Activated naive CD4-positive, alpha-beta T cell treated with anti-CD3 and anti-CD28 coated beads, Interleukin-2, amount 50 U/mL, for 72 hours (primary cell): ENCODE measurements at regions not wholly inside any gene's neighbourhood (a gene's known extent, or its start where the extent isn't known, plus 50 kb on each side); places are given as distances from the start of the nearest gene placed in this dataset.

ENCODE experiments used
- ATAC-seq, 2 donors: fragments of 150-1000 bp; cut with Tn5 transposase; 2 replicates each; pipeline ENCODE4 v1.10.0; 2021; ENCODE audit warnings: mild to moderate bottlenecking in 2 of 2, moderate library complexity in 2 of 2
- DNase-seq, 2 donors: peaks; one replicate each; pipeline ENCODE4 v3.0.0; 2021 to 2022; ENCODE audit warnings: low spot score in 2 of 2
- H3K27ac Mint-ChIP-seq, 2 donors: one replicate each; pipeline ENCODE4 v1.8.0; 2022; ENCODE audit warnings: mild to moderate bottlenecking in 2 of 2, mixed read lengths in 2 of 2
- H3K36me3 Mint-ChIP-seq, 2 donors: one replicate each; pipeline ENCODE4 v1.8.0; 2022; ENCODE audit warnings: mixed read lengths in 2 of 2
- H3K9me3 Mint-ChIP-seq, 2 donors: one replicate each; pipeline ENCODE4 v1.8.0; 2022; ENCODE audit warnings: mixed read lengths in 2 of 2

- H3K9me3 Mint-ChIP-seq, result no peaks in the 10 kb centered on the region
- no peaks in the 10 kb centered on the region for H3K36me3 Mint-ChIP-seq
- ATAC-seq (no peak), DNase-seq (no peak)
- no peak overlapping the region for H3K27ac Mint-ChIP-seq
Observed at GRCh38 chr2:136628490-136628889, 136.9 kb upstream of the THSD7B start.

DNA sequence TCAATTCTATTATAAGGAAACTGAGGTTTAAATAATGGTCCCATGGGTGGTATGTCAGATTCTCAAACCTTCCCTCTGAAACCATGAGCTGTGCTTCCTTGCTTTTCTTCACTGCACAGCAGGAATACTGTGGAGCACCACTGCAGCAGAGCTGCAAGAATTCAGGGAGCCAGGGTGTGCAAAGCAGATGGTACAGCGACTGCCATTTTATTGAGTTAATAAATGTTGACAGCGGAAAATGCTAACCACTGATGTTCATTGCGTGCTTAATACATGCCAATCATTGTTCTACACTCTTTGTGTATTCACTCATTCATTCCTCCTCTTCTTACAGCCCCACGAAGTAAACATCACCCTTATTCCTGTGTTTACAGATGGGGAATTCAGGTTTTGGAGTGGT is 152.2 kb upstream of the THSD7B start:
- no peak for DNase-seq
- H3K36me3 Mint-ChIP-seq, result no peaks in the 10 kb centered on the region
- ATAC-seq, result no peak
- H3K27ac Mint-ChIP-seq, result no peak overlapping the region
- H3K9me3 Mint-ChIP-seq, result peaks cover 3 to 5% of the 10 kb centered on the region in 2 donors

- DNase-seq, result no peak
- H3K36me3 Mint-ChIP-seq, result no peaks in the 10 kb centered on the region
- H3K27ac Mint-ChIP-seq, result no peak overlapping the region
- no peak for ATAC-seq
- peaks cover 3 to 5% of the 10 kb centered on the region in 2 donors for H3K9me3 Mint-ChIP-seq
Observed at GRCh38 chr2:136612079-136612478, 153.3 kb upstream of the THSD7B start.

DNA sequence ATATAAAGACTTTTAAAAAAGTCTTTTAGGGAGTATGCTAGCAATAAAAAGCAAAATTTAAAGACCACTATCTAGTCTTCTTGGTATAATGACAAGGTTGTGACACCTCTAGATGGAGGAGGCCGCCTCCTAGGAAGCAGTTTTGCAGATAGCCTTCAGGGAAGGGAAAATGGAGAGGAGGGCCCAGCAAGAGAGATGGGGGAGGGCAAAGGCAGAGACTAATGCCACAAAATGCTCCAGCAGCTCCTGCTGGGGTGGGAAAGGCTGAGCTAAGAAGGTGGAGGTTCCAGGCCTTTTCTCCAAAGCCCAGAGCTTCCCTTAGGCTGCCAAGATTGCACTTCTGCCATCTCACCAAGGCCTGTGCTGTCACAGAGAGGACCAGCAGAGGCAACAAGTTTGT is 153.9 kb upstream of the THSD7B start:
- H3K36me3 Mint-ChIP-seq, result no peaks in the 10 kb centered on the region
- DNase-seq (no peak), ATAC-seq (no peak)
- no peak overlapping the region for H3K27ac Mint-ChIP-seq
- peaks cover 0 to 2% of the 10 kb centered on the region in 2 donors for H3K9me3 Mint-ChIP-seq

DNA sequence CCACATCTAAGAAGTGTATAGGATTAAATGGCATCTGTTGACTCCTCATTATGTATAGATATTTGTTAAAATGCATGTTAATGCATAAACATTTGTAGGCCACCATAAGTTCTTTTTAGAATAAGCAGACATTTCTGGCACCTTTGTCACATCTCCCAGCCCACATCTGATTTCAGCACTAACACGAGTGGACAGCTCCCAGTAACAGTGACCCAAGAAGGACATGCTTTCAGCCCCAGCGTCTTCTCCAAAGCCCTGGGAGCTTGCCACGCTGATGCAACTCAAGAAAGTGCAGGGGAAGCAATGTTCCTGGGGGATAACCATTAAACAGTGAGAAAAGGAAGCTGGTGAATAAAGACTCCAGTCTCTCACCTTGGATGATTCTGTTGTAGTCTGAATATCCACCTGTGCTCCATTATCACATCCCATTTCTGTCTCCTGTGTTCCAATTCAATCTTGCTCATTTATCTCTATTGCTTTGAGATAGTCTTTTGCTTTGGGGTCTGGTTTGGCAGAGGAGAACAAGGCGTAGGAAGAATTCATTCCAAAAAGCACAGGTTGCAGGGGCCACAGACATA is 182.6 kb upstream of the THSD7B start:
- ATAC-seq (no peak), DNase-seq (peak in 1 of 2 donors; percentile 14)
- no peaks in the 10 kb centered on the region for H3K36me3 Mint-ChIP-seq
- no peaks in the 10 kb centered on the region for H3K9me3 Mint-ChIP-seq
- H3K27ac Mint-ChIP-seq, result no peak overlapping the region

GRCh38 chr2:136572335-136572734 is 193.0 kb upstream of the THSD7B start:
- Mint-ChIP-seq H3K9me3 (no peaks in the 10 kb centered on the region), H3K27ac (no peak overlapping the region), H3K36me3 (no peaks in the 10 kb centered on the region)
- DNase-seq, result no peak
- no peak for ATAC-seq

GRCh38 chr2:136557203-136557602 is 208.1 kb upstream of the THSD7B start:
- no peak for DNase-seq
- no peak overlapping the region for H3K27ac Mint-ChIP-seq
- H3K9me3 Mint-ChIP-seq, result no peaks in the 10 kb centered on the region
- no peaks in the 10 kb centered on the region for H3K36me3 Mint-ChIP-seq
- no peak for ATAC-seq

GRCh38 chr2:136550181-136550580 is 215.2 kb upstream of the THSD7B start:
- Mint-ChIP-seq H3K27ac (no peak overlapping the region), H3K36me3 (no peaks in the 10 kb centered on the region), H3K9me3 (peaks cover 0 to 4% of the 10 kb centered on the region in 2 donors)
- ATAC-seq (no peak), DNase-seq (no peak)

GRCh38 chr2:136539355-136539754 is 226.0 kb upstream of the THSD7B start:
- DNase-seq, result no peak
- Mint-ChIP-seq H3K36me3 (no peaks in the 10 kb centered on the region), H3K27ac (no peak overlapping the region), H3K9me3 (no peaks in the 10 kb centered on the region)
- ATAC-seq, result no peak

DNA sequence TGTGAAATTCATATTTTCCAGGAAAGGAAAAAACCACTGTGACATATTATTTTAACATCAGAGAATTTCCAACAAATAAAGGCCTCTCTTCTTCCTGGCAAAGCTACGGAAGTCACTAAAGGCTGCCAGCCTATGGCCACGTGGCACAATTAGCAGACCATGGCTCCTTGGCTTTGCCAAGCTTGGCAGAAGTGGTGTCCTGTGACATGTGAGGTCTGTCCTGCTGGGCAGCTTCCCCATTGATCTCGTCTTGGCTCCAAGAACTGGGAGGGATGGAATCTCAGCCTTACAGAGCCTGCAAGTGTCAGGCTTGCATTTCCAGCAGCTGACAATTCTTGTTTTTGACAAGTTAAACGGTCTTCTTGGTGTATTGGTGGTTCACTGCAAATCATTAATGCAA is 226.9 kb upstream of the THSD7B start:
- Mint-ChIP-seq H3K9me3 (no peaks in the 10 kb centered on the region), H3K27ac (no peak overlapping the region), H3K36me3 (no peaks in the 10 kb centered on the region)
- no peak for DNase-seq
- ATAC-seq, result no peak

- DNase-seq, result no peak
- ATAC-seq, result no peak
- Mint-ChIP-seq H3K36me3 (no peaks in the 10 kb centered on the region), H3K9me3 (no peaks in the 10 kb centered on the region), H3K27ac (no peak overlapping the region)
Observed at GRCh38 chr2:136534811-136535210, 230.5 kb upstream of the THSD7B start.

DNA sequence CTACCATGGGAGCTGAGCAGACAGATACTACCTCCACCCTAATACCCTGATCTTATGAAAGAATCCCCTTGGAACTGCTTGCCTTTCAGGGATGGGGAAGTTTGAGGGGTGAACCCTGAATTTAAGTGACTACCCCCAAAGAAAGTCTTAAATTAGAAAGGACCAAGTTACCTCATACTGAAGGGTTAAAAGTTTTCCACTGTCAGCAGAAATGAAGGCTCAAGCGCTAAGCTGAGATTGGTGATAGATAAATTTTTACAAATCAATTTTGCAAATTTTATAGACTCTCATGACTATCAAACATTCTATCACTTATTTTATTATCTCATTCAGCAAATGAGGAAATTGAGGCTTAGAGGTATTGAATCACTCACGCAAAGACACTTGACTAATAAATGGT is 233.2 kb upstream of the THSD7B start:
- Mint-ChIP-seq H3K36me3 (no peaks in the 10 kb centered on the region), H3K27ac (no peak overlapping the region)

DNA sequence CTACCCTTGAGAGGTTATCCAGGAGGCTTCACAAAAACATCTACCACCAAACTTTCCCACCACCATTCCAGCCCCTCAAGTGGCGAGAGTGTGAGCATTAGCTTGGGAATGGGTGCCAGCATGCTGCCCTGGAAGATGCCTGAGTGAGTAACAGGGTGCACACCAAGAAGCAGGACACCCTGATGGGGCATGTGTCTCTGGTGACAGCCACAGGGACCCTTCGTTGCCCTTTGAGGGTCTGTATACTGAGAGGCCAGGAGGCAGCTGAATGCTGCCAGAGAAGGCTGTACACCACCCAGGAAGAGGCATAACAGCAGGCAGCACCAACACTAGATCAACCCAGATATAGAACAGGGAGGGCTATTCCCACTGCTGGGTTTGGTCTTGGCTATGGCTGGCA is 233.6 kb upstream of the THSD7B start:
- Mint-ChIP-seq H3K36me3 (no peaks in the 10 kb centered on the region), H3K9me3 (peaks cover 6 to 8% of the 10 kb centered on the region in 2 donors), H3K27ac (no peak overlapping the region)
- no peak for ATAC-seq
- no peak for DNase-seq

More for the DNA sequence above, 233.2 kb upstream of the THSD7B start:
- H3K9me3 Mint-ChIP-seq, result peaks cover 6 to 8% of the 10 kb centered on the region in 2 donors
- DNase-seq (no peak), ATAC-seq (no peak)

DNA sequence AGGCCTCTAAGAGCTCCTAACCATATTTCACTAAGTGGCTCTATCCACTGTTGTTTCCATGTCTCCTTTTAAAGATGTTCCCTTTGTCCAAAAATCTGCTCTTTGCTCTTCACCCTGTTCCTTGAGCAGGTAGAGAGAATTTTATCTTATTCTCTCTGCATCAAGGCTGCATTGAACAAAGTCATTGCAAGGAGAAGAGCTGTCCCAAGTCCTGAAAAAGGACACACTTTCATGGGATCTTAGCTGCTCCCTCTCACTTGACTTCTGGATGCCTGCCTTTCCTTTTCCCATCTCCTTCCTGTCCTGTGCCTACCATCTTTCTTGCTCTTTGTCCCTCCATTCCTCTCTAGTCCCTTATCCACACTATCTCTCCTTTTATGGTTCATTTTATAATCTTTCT is 235.2 kb upstream of the THSD7B start:
- DNase-seq, result no peak
- Mint-ChIP-seq H3K9me3 (peaks cover 6 to 8% of the 10 kb centered on the region in 2 donors), H3K36me3 (no peaks in the 10 kb centered on the region), H3K27ac (no peak overlapping the region)
- no peak for ATAC-seq

- no peaks in the 10 kb centered on the region for H3K36me3 Mint-ChIP-seq
- DNase-seq (peak in 1 of 2 donors; percentile 27), ATAC-seq (no peak)
- peaks cover 6 to 8% of the 10 kb centered on the region in 2 donors for H3K9me3 Mint-ChIP-seq
- H3K27ac Mint-ChIP-seq, result no peak overlapping the region
Observed at GRCh38 chr2:136527560-136527959, 237.8 kb upstream of the THSD7B start.

- ATAC-seq (no peak), DNase-seq (no peak)
- no peaks in the 10 kb centered on the region for H3K36me3 Mint-ChIP-seq
- no peaks in the 10 kb centered on the region for H3K9me3 Mint-ChIP-seq
- no peak overlapping the region for H3K27ac Mint-ChIP-seq
Observed at GRCh38 chr2:136522724-136523123, 242.6 kb upstream of the THSD7B start.

- no peak for ATAC-seq
- Mint-ChIP-seq H3K9me3 (no peaks in the 10 kb centered on the region), H3K36me3 (no peaks in the 10 kb centered on the region), H3K27ac (no peak overlapping the region)
- no peak for DNase-seq
Observed at GRCh38 chr2:136517716-136518115, 247.6 kb upstream of the THSD7B start.

- no peak for DNase-seq
- Mint-ChIP-seq H3K27ac (no peak overlapping the region), H3K9me3 (no peaks in the 10 kb centered on the region), H3K36me3 (no peaks in the 10 kb centered on the region)
- ATAC-seq, result no peak
Observed at GRCh38 chr2:136510244-136510643, 255.1 kb upstream of the THSD7B start.

GRCh38 chr2:136505462-136505861 is 259.9 kb upstream of the THSD7B start:
- DNase-seq (no peak), ATAC-seq (no peak)
- Mint-ChIP-seq H3K27ac (no peak overlapping the region), H3K9me3 (no peaks in the 10 kb centered on the region), H3K36me3 (no peaks in the 10 kb centered on the region)
